GM18499 (cell line): ENCODE measurements at regions not wholly inside any gene's neighbourhood (a gene's known extent, or its start where the extent isn't known, plus 50 kb on each side); places are given as distances from the start of the nearest gene placed in this dataset.

Source experiments
- ATAC-seq: cut with Tn5 transposase; IDR thresholded peaks from one replicate; pipeline ENCODE4 v1.9.1; 2021; ENCODE audit warnings: moderate number of reproducible peaks; ENCODE audit not compliant: insufficient read depth, unreplicated experiment

- ATAC-seq = no peak
These were observed 103.4 kb downstream of the QRFPR start for GRCh38 chr4:121277194-121278105.

GRCh38 chr4:121273191-121273590 is 107.6 kb downstream of the QRFPR start:
- ATAC-seq = no peak

GRCh38 chr4:121272526-121272925 is 108.3 kb downstream of the QRFPR start:
- ATAC-seq = peak; percentile 94

- ATAC-seq = no peak
These were observed 106.3 kb upstream of the TNIP3 start for GRCh38 chr4:121270389-121270788.

GRCh38 chr4:121269001-121269400 is 104.9 kb upstream of the TNIP3 start:
- ATAC-seq = no peak

GRCh38 chr4:121266982-121267381 is 102.9 kb upstream of the TNIP3 start:
- ATAC-seq = no peak

GRCh38 chr4:121256887-121257466 is 92.9 kb upstream of the TNIP3 start:
- no peak for ATAC-seq

GRCh38 chr4:121255986-121256750 is 92.0 kb upstream of the TNIP3 start:
- peak; percentile 100 for ATAC-seq

GRCh38 chr4:121253961-121254360 is 89.8 kb upstream of the TNIP3 start:
- no peak for ATAC-seq

- ATAC-seq = no peak
These were observed 88.2 kb upstream of the TNIP3 start for GRCh38 chr4:121252224-121252806.

- ATAC-seq = no peak
These were observed 84.6 kb upstream of the TNIP3 start for GRCh38 chr4:121248747-121249146.

- ATAC-seq = no peak
These were observed 82.6 kb upstream of the TNIP3 start for GRCh38 chr4:121246698-121247097.

GRCh38 chr4:121243485-121243884 is 79.4 kb upstream of the TNIP3 start:
- ATAC-seq = no peak

- no peak for ATAC-seq
These were observed 78.1 kb upstream of the TNIP3 start for GRCh38 chr4:121242188-121242750.

GRCh38 chr4:121239951-121240350 is 75.8 kb upstream of the TNIP3 start:
- ATAC-seq = no peak

- no peak for ATAC-seq
These were observed 74.3 kb upstream of the TNIP3 start for GRCh38 chr4:121238461-121238860.

- ATAC-seq = no peak
These were observed 72.9 kb upstream of the TNIP3 start for GRCh38 chr4:121237069-121237399.

GRCh38 chr4:121236353-121237068 is 72.4 kb upstream of the TNIP3 start:
- ATAC-seq = no peak

GRCh38 chr4:121233982-121234381 is 69.9 kb upstream of the TNIP3 start:
- no peak for ATAC-seq

GRCh38 chr4:121229993-121230392 is 65.9 kb upstream of the TNIP3 start:
- no peak for ATAC-seq
